T47D (cell line): ENCODE measurements at regions not wholly inside any gene's neighbourhood (a gene's known extent, or its start where the extent isn't known, plus 50 kb on each side); places are given as distances from the start of the nearest gene placed in this dataset.

Source experiments
- DNase-seq, 2 experiments: peaks; one replicate each; pipeline versions ENCODE4 v3.0.0 to v3.0.0-alpha.2; 2011 to 2012; ENCODE audit warnings: low read depth in 1 of 2, low spot score in 1 of 2
- JUND ChIP-seq: IDR thresholded peaks from 2 replicates; pipeline ENCODE4 v1.6.1; 2012; ENCODE audit warnings: low read depth
- in situ Hi-C: cut with HindIII; loops from 2 replicates; pipeline ENCODE4 v1.10.0; 2016; ENCODE audit warnings: low sequenced_read_pairs, low pct_unique_long_range_greater_than_20kb

GRCh38 chr5:138661291-138661960, 86.2 kb upstream of the HSPA9 start:
- in situ Hi-C loops = no loop called here

GRCh38 chr5:138660051-138660572, 84.9 kb upstream of the HSPA9 start:
- in situ Hi-C loops = no loop called here
- no peak for DNase-seq
- no peak for TF ChIP-seq JUND

More at GRCh38 chr5:138661291-138661960, 86.2 kb upstream of the HSPA9 start:
- TF ChIP-seq JUND = no peak
- no peak for DNase-seq

GRCh38 chr5:138659561-138659960, 84.4 kb upstream of the HSPA9 start:
- in situ Hi-C loops = no loop called here
- no peak for TF ChIP-seq JUND
- DNase-seq = no peak

- no peak for TF ChIP-seq JUND
- DNase-seq = no peak
- in situ Hi-C loops = no loop called here
Measured at GRCh38 chr5:138659121-138659520, 83.9 kb upstream of the HSPA9 start.

- no peak for TF ChIP-seq JUND
- in situ Hi-C loops = no loop called here
Measured at GRCh38 chr5:138658676-138659075, 83.5 kb upstream of the HSPA9 start.

GRCh38 chr5:138657360-138657759, 82.2 kb upstream of the HSPA9 start:
- no peak for DNase-seq
- no peak for TF ChIP-seq JUND
- in situ Hi-C loops = no loop called here

More at GRCh38 chr5:138658676-138659075, 83.5 kb upstream of the HSPA9 start:
- DNase-seq = no peak

GRCh38 chr5:138656916-138657315, 81.7 kb upstream of the HSPA9 start:
- in situ Hi-C loops = no loop called here
- DNase-seq = no peak
- TF ChIP-seq JUND = no peak

- DNase-seq = no peak
- TF ChIP-seq JUND = no peak
- in situ Hi-C loops = no loop called here
Measured at GRCh38 chr5:138655530-138656190, 80.5 kb upstream of the HSPA9 start.

- in situ Hi-C loops = no loop called here
- no peak for DNase-seq
- TF ChIP-seq JUND = no peak
Measured at GRCh38 chr5:138654281-138654867, 79.2 kb upstream of the HSPA9 start.

GRCh38 chr5:138653502-138653901, 78.3 kb upstream of the HSPA9 start:
- no peak for TF ChIP-seq JUND
- DNase-seq = peak; percentile 46 to 71
- in situ Hi-C loops = no loop called here

- in situ Hi-C loops = no loop called here
- no peak for TF ChIP-seq JUND
- no peak for DNase-seq
Measured at GRCh38 chr5:138651767-138652117, 76.5 kb upstream of the HSPA9 start.

GRCh38 chr5:138651058-138651766, 76.0 kb upstream of the HSPA9 start:
- DNase-seq = no peak
- TF ChIP-seq JUND = no peak

More at GRCh38 chr5:138651058-138651766, 76.0 kb upstream of the HSPA9 start:
- in situ Hi-C loops = no loop called here
